ENCODE measurements at regions not wholly inside any gene's neighbourhood (a gene's known extent, or its start where the extent isn't known, plus 50 kb on each side); places are given as distances from the start of the nearest gene placed in this dataset.

DNA sequence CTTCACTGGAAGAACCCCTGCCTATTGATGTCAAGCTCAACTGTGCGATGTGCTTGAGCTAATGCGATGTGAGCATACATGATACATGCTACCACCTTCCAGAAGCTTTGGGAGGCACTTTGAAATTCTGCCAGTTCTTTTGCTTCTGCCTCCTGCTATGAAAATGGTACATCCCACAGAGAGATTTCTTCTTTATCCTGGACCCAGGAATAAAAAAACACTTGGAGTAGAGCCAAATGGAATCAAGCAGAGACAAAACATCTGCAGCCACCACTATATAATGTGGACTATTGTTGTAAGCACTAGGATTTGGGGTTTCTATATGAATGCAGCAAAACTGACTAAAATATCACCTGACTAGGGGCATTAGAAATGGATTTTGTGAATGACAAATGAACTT is 119.9 kb upstream of the GAP43 start:
- Mint-ChIP-seq H3K4me3 (no peak overlapping the region), H3K27me3 (ENCODE audit: low read depth) (peaks cover 10% of the 10 kb centered on the region), H3K27ac (no peak overlapping the region), H3K36me3 (ENCODE audit: low read depth) (no peaks in the 10 kb centered on the region), H3K4me1 (ENCODE audit: low read depth) (no peaks in the 10 kb centered on the region), H3K9me3 (peaks cover 2% of the 10 kb centered on the region)
- intact Hi-C loops (cut with micrococcal nuclease): no loop called here
- CTCF ChIA-PET: no interaction called here
- DNase-seq: no peak

- no peak overlapping the region for H3K4me3 Mint-ChIP-seq
- DNase-seq: no peak
- CTCF ChIA-PET: no interaction called here
- intact Hi-C loops (cut with micrococcal nuclease): no loop called here
- peaks cover 2% of the 10 kb centered on the region for H3K9me3 Mint-ChIP-seq
- peaks cover 29% of the 10 kb centered on the region for H3K27me3 Mint-ChIP-seq (ENCODE audit: low read depth)
- H3K27ac Mint-ChIP-seq: no peak overlapping the region
- H3K36me3 Mint-ChIP-seq (ENCODE audit: low read depth): no peaks in the 10 kb centered on the region
- H3K4me1 Mint-ChIP-seq (ENCODE audit: low read depth): peaks cover 13% of the 10 kb centered on the region
Observed at GRCh38 chr3:115508562-115508961, 114.7 kb upstream of the GAP43 start.

GRCh38 chr3:115512565-115513415 is 110.5 kb upstream of the GAP43 start:
- peak; percentile 50 for DNase-seq
- peaks cover 33% of the 10 kb centered on the region for H3K27me3 Mint-ChIP-seq (ENCODE audit: low read depth)
- H3K27ac Mint-ChIP-seq: no peak overlapping the region
- no peaks in the 10 kb centered on the region for H3K36me3 Mint-ChIP-seq (ENCODE audit: low read depth)
- intact Hi-C loops (cut with micrococcal nuclease): loop anchor here (1.0 to 10.0 kb wide), 6 partner anchors 146 to 1008 kb away; partner anchors contain the start of gene ZBTB20
- peaks cover 20% of the 10 kb centered on the region for H3K4me1 Mint-ChIP-seq (ENCODE audit: low read depth)
- CTCF ChIA-PET: interaction anchor here (0.7 kb wide), 1 partner anchor 107 kb away, joined by 3 read pairs; no protein-coding TSS in a partner anchor
- peak overlapping the region; percentile 83 for H3K4me3 Mint-ChIP-seq
- H3K9me3 Mint-ChIP-seq: no peaks in the 10 kb centered on the region

- peak overlapping the region; percentile 83 for H3K4me3 Mint-ChIP-seq
- CTCF ChIA-PET: interaction anchor here (0.9 kb wide), 1 partner anchor 421 kb away, joined by 3 read pairs; no protein-coding TSS in a partner anchor
- no peak overlapping the region for H3K27ac Mint-ChIP-seq
- no peaks in the 10 kb centered on the region for H3K36me3 Mint-ChIP-seq (ENCODE audit: low read depth)
- H3K4me1 Mint-ChIP-seq (ENCODE audit: low read depth): peaks cover 20% of the 10 kb centered on the region
- no peaks in the 10 kb centered on the region for H3K9me3 Mint-ChIP-seq
- H3K27me3 Mint-ChIP-seq (ENCODE audit: low read depth): peaks cover 29% of the 10 kb centered on the region
- intact Hi-C loops (cut with micrococcal nuclease): loop anchor here (1.0 to 10.0 kb wide), 6 partner anchors 145 to 1009 kb away; partner anchors contain the start of gene ZBTB20
- no peak for DNase-seq
Observed at GRCh38 chr3:115513416-115513800, 109.9 kb upstream of the GAP43 start.

DNA sequence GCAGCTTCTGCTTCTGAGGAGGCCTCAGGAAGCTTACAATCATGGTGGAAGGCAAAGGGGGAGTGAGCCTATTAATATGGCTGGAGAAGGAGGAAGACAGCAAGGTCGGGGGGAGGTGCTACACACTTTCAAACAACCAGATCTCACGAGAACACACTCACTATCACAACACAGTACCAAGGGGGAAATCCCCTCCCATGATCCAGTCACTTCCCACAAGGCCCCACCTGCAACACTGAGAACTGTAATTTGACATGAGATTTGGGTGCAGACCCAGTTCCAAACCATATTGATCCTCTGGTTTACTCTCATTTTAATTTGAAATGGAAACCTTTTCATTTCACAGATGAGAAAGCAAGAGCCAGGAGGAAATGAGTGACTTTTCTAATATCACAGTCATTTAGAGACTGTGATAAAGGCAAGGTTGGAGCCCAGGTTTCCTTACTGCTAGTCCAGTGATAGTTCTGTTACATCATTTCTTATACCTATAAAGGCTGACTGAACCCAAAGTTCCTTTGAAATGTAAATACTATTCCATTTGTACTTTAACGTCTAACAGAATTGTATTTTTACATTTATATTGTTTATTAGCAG is 105.8 kb upstream of the GAP43 start:
- H3K27ac Mint-ChIP-seq: no peak overlapping the region
- CTCF ChIA-PET: no interaction called here
- peaks cover 16% of the 10 kb centered on the region for H3K4me1 Mint-ChIP-seq (ENCODE audit: low read depth)
- no peaks in the 10 kb centered on the region for H3K9me3 Mint-ChIP-seq
- DNase-seq: peak; percentile 47
- no peaks in the 10 kb centered on the region for H3K36me3 Mint-ChIP-seq (ENCODE audit: low read depth)
- H3K27me3 Mint-ChIP-seq (ENCODE audit: low read depth): peaks cover 14% of the 10 kb centered on the region
- H3K4me3 Mint-ChIP-seq: no peak overlapping the region
- intact Hi-C loops (cut with micrococcal nuclease): loop anchor here (10.0 kb wide), 2 partner anchors 177 to 1013 kb away; no protein-coding TSS in a partner anchor

- Mint-ChIP-seq H3K27me3 (ENCODE audit: low read depth) (peaks cover 12% of the 10 kb centered on the region), H3K27ac (no peak overlapping the region), H3K36me3 (ENCODE audit: low read depth) (no peaks in the 10 kb centered on the region), H3K9me3 (no peaks in the 10 kb centered on the region), H3K4me1 (ENCODE audit: low read depth) (peaks cover 9% of the 10 kb centered on the region), H3K4me3 (no peak overlapping the region)
- no peak for DNase-seq
- intact Hi-C loops (cut with micrococcal nuclease): loop anchor here (10.0 kb wide), 2 partner anchors 177 to 1013 kb away; no protein-coding TSS in a partner anchor
- CTCF ChIA-PET: interaction anchor here (0.5 kb wide), 1 partner anchor 481 kb away, joined by 3 read pairs; no protein-coding TSS in a partner anchor
Observed at GRCh38 chr3:115518100-115518852, 105.0 kb upstream of the GAP43 start.

GRCh38 chr3:115520241-115520640 is 103.1 kb upstream of the GAP43 start:
- Mint-ChIP-seq H3K9me3 (no peaks in the 10 kb centered on the region), H3K4me3 (no peak overlapping the region), H3K27me3 (ENCODE audit: low read depth) (peaks cover 10% of the 10 kb centered on the region), H3K4me1 (ENCODE audit: low read depth) (peaks cover 5% of the 10 kb centered on the region), H3K36me3 (ENCODE audit: low read depth) (no peaks in the 10 kb centered on the region), H3K27ac (no peak overlapping the region)
- intact Hi-C loops (cut with micrococcal nuclease): no loop called here
- CTCF ChIA-PET: interaction anchor here (1.0 kb wide), 1 partner anchor 429 kb away, joined by 3 read pairs; no protein-coding TSS in a partner anchor
- no peak for DNase-seq

GRCh38 chr3:115520651-115521245 is 102.6 kb upstream of the GAP43 start:
- H3K4me3 Mint-ChIP-seq: no peak overlapping the region
- peaks cover 5% of the 10 kb centered on the region for H3K4me1 Mint-ChIP-seq (ENCODE audit: low read depth)
- no peaks in the 10 kb centered on the region for H3K36me3 Mint-ChIP-seq (ENCODE audit: low read depth)
- no peaks in the 10 kb centered on the region for H3K9me3 Mint-ChIP-seq
- H3K27ac Mint-ChIP-seq: no peak overlapping the region
- no peak for DNase-seq
- CTCF ChIA-PET: interaction anchor here (0.6 to 1.0 kb wide), 2 partner anchors 123 to 429 kb away, joined by 3 read pairs; no protein-coding TSS in a partner anchor
- H3K27me3 Mint-ChIP-seq (ENCODE audit: low read depth): peaks cover 10% of the 10 kb centered on the region
- intact Hi-C loops (cut with micrococcal nuclease): no loop called here

GRCh38 chr3:115523458-115523857 is 99.9 kb upstream of the GAP43 start:
- intact Hi-C loops (cut with micrococcal nuclease): no loop called here
- Mint-ChIP-seq H3K4me1 (ENCODE audit: low read depth) (no peaks in the 10 kb centered on the region), H3K9me3 (peaks cover 2% of the 10 kb centered on the region), H3K4me3 (no peak overlapping the region), H3K27me3 (ENCODE audit: low read depth) (peaks cover 13% of the 10 kb centered on the region), H3K36me3 (ENCODE audit: low read depth) (no peaks in the 10 kb centered on the region), H3K27ac (no peak overlapping the region)
- no peak for DNase-seq
- CTCF ChIA-PET: no interaction called here

GRCh38 chr3:115524549-115524948 is 98.8 kb upstream of the GAP43 start:
- no peak overlapping the region for H3K27ac Mint-ChIP-seq
- CTCF ChIA-PET: no interaction called here

DNA sequence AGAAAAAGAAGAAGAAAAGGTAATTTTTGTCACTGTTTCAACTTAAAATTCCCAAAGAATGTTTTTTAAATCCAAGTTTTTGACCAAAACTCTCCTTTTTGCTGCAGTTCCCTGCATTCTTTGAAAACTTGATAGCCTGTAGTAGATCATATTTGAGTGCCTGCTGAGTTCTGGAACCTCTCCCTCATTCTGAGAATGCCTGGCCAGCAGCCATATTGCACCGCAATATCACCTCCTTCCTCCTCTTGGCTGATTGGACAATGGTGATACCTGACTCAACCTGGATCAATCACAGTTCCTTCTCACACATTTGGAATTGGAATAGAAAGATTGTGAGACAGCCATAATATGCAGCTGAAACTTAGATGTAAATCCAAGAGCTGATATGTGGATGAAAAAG is 97.6 kb upstream of the GAP43 start:
- no peak overlapping the region for H3K27ac Mint-ChIP-seq
- no peaks in the 10 kb centered on the region for H3K4me1 Mint-ChIP-seq (ENCODE audit: low read depth)
- peaks cover 4% of the 10 kb centered on the region for H3K9me3 Mint-ChIP-seq
- H3K27me3 Mint-ChIP-seq (ENCODE audit: low read depth): peaks cover 14% of the 10 kb centered on the region
- intact Hi-C loops (cut with micrococcal nuclease): no loop called here
- H3K4me3 Mint-ChIP-seq: no peak overlapping the region
- no peak for DNase-seq
- no peaks in the 10 kb centered on the region for H3K36me3 Mint-ChIP-seq (ENCODE audit: low read depth)
- CTCF ChIA-PET: no interaction called here

More at GRCh38 chr3:115524549-115524948, 98.8 kb upstream of the GAP43 start:
- Mint-ChIP-seq H3K4me3 (no peak overlapping the region), H3K36me3 (ENCODE audit: low read depth) (no peaks in the 10 kb centered on the region), H3K27me3 (ENCODE audit: low read depth) (peaks cover 9% of the 10 kb centered on the region), H3K4me1 (ENCODE audit: low read depth) (no peaks in the 10 kb centered on the region), H3K9me3 (peaks cover 2% of the 10 kb centered on the region)
- DNase-seq: no peak
- intact Hi-C loops (cut with micrococcal nuclease): no loop called here

DNA sequence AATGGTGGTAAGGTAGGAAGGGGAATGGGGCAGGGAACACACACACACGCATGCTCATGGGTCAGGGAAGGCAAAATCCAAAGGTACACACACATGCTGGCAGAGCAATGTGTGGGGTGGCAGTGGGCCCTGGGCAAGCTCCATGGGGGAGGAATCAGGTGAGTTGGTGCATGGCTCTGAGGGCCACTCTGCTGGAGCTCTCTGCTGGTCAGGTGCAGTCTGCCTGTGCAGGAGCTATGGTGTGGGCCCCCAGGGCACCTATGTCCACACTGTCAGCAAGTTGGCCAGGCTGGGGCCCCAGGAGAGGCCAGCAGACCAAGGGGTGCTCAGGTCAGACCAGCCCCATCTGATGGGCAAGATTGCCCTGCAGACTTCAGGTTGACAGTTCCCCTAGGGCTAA is 90.1 kb upstream of the GAP43 start:
- H3K9me3 Mint-ChIP-seq: peaks cover 11% of the 10 kb centered on the region
- H3K27me3 Mint-ChIP-seq (ENCODE audit: low read depth): peaks cover 25% of the 10 kb centered on the region
- H3K4me1 Mint-ChIP-seq (ENCODE audit: low read depth): no peaks in the 10 kb centered on the region
- H3K4me3 Mint-ChIP-seq: no peak overlapping the region
- CTCF ChIA-PET: interaction anchor here (0.9 kb wide), 1 partner anchor 18 kb away, joined by 4 read pairs; no protein-coding TSS in a partner anchor
- DNase-seq: no peak
- intact Hi-C loops (cut with micrococcal nuclease): no loop called here
- no peak overlapping the region for H3K27ac Mint-ChIP-seq
- H3K36me3 Mint-ChIP-seq (ENCODE audit: low read depth): no peaks in the 10 kb centered on the region

Data from activated naive CD4-positive, alpha-beta T cell treated with anti-CD3 and anti-CD28 coated beads for 36 hours (primary cell).